Fibroblast of lung (primary cell): ENCODE measurements at regions not wholly inside any gene's neighbourhood (a gene's known extent, or its start where the extent isn't known, plus 50 kb on each side); places are given as distances from the start of the nearest gene placed in this dataset.
"Not testable (repeated sequence)": the region's sequence is repeated elsewhere in the genome, so short reads cannot be mapped to it uniquely, and the experiment has no call there.

Experiments used
- DNase-seq, 2 donors: peaks; one replicate each; pipeline versions ENCODE4 v3.0.0 to v3.0.0-alpha.2; 2010; ENCODE audit warnings: low read depth in 2 of 2
- H2AFZ ChIP-seq: 2 replicates; pipeline ENCODE4 v1.5.1; 2012; ENCODE audit warnings: low read length, control low read depth, inconsistent platforms
- H3K27ac ChIP-seq: 2 replicates; pipeline ENCODE4 v1.5.1; 2011; ENCODE audit warnings: low read length, control low read depth; ENCODE audit not compliant: insufficient read depth
- H3K27me3 ChIP-seq: 2 replicates; pipeline ENCODE4 v1.5.1; 2011; ENCODE audit warnings: mild to moderate bottlenecking, low read length; ENCODE audit not compliant: control insufficient read depth, insufficient read depth
- H3K36me3 ChIP-seq: 2 replicates; pipeline ENCODE4 v1.5.1; 2011; ENCODE audit warnings: low read length; ENCODE audit not compliant: control insufficient read depth, insufficient read depth
- H3K4me1 ChIP-seq: 2 replicates; pipeline ENCODE4 v1.5.1; 2011; ENCODE audit warnings: low read length; ENCODE audit not compliant: control insufficient read depth, insufficient read depth; ENCODE audit errors: extremely low read depth
- H3K4me2 ChIP-seq: 2 replicates; pipeline ENCODE4 v1.5.1; 2011; ENCODE audit warnings: low read length, control low read depth; ENCODE audit not compliant: insufficient read depth; ENCODE audit errors: extremely low read depth
- H3K4me3 ChIP-seq, 4 experiments: fragments of 200-600 bp in 1 of 4; sonication (generic) in 1 of 4; replicated peaks in 1 of 4; 2 replicates each; pipeline ENCODE4 v1.5.1; 2011 to 2016; ENCODE audit warnings: low read length in 4 of 4, low read depth in 3 of 4, mild to moderate bottlenecking in 3 of 4, control low read depth in 2 of 4, inconsistent platforms in 1 of 4, mixed read lengths in 1 of 4; ENCODE audit not compliant: insufficient read depth in 1 of 4; ENCODE audit errors: control extremely low read depth in 1 of 4
- H3K79me2 ChIP-seq: 2 replicates; pipeline ENCODE4 v1.5.1; 2012; ENCODE audit warnings: mild to moderate bottlenecking, low read length, inconsistent platforms; ENCODE audit not compliant: control insufficient read depth, insufficient read depth
- H3K9ac ChIP-seq: 2 replicates; pipeline ENCODE4 v1.5.1; 2011; ENCODE audit warnings: mild to moderate bottlenecking, low read length, control low read depth; ENCODE audit not compliant: insufficient read depth
- H3K9me3 ChIP-seq: 2 replicates; pipeline ENCODE4 v1.5.1; 2012; ENCODE audit warnings: low read depth, low read length; ENCODE audit not compliant: control insufficient read depth, insufficient read depth
- H4K20me1 ChIP-seq: 2 replicates; pipeline ENCODE4 v1.5.1; 2011; ENCODE audit warnings: low read length; ENCODE audit not compliant: control insufficient read depth, insufficient read depth; ENCODE audit errors: extremely low read depth
- CTCF ChIP-seq, 2 donors: IDR thresholded peaks in 1 of 2; conservative IDR thresholded peaks in 1 of 2; 1 replicate in 1 of 2; 2 replicates in 1 of 2; pipeline ENCODE4 v1.5.1; 2011 to 2012; ENCODE audit warnings: low read length in 2 of 2, control low read depth in 1 of 2, inconsistent platforms in 1 of 2, low read depth in 1 of 2, mild to moderate bottlenecking in 1 of 2
- EZH2 ChIP-seq: IDR thresholded peaks from 2 replicates; pipeline ENCODE4 v1.5.1; 2012; ENCODE audit warnings: low read length, control low read depth, mild to moderate bottlenecking; ENCODE audit errors: missing control alignments

GRCh38 chr9:65430221-65430620, 145.2 kb upstream of the FOXD4L5 start:
- no peak overlapping the region for H3K27ac ChIP-seq
- TF ChIP-seq CTCF (conservative IDR thresholded peaks at IDR 0.05 in 1 of 2, IDR thresholded peaks at IDR 0.05 in 1 of 2; ENCODE audit: low read depth in 1 of 2, low read length in 2 of 2) (no peak), EZH2 (no peak)
- H3K9ac ChIP-seq, result no peak overlapping the region
- H3K36me3 ChIP-seq, result no peaks in the 10 kb centered on the region
- no peaks in the 10 kb centered on the region for H3K27me3 ChIP-seq
- H3K9me3 ChIP-seq, result peaks cover 3% of the 10 kb centered on the region
- H2AFZ ChIP-seq, result no peak overlapping the region
- no peaks in the 10 kb centered on the region for H4K20me1 ChIP-seq
- H3K79me2 ChIP-seq, result no peaks in the 10 kb centered on the region
- no peak overlapping the region for H3K4me3 ChIP-seq
- no peak for DNase-seq
- H3K4me1 ChIP-seq, result no peaks in the 10 kb centered on the region
- H3K4me2 ChIP-seq, result no peak overlapping the region

- not testable (repeated sequence) for H3K36me3 ChIP-seq, H2AFZ ChIP-seq, H3K4me3 ChIP-seq, H3K9ac ChIP-seq, DNase-seq, H4K20me1 ChIP-seq, H3K27me3 ChIP-seq, H3K9me3 ChIP-seq, H3K4me2 ChIP-seq, H3K79me2 ChIP-seq, H3K27ac ChIP-seq, H3K4me1 ChIP-seq
These were observed 142.4 kb upstream of the FOXD4L5 start for GRCh38 chr9:65427361-65427760.

- not testable (repeated sequence) for H3K4me1 ChIP-seq, DNase-seq, H3K4me3 ChIP-seq, H3K27me3 ChIP-seq, H4K20me1 ChIP-seq, H3K27ac ChIP-seq, H3K9ac ChIP-seq, H3K36me3 ChIP-seq, H3K79me2 ChIP-seq, H3K9me3 ChIP-seq, H2AFZ ChIP-seq, H3K4me2 ChIP-seq
These were observed 141.8 kb upstream of the FOXD4L5 start for GRCh38 chr9:65426813-65427212.

GRCh38 chr9:65426231-65426630, 141.2 kb upstream of the FOXD4L5 start:
- no peaks in the 10 kb centered on the region for H3K4me1 ChIP-seq
- no peak overlapping the region for H2AFZ ChIP-seq
- H3K9ac ChIP-seq, result no peak overlapping the region
- no peak overlapping the region for H3K27ac ChIP-seq
- TF ChIP-seq EZH2, result no peak
- TF ChIP-seq CTCF (conservative IDR thresholded peaks at IDR 0.05 in 1 of 2, IDR thresholded peaks at IDR 0.05 in 1 of 2; ENCODE audit: low read depth in 1 of 2, low read length in 2 of 2), result no peak
- no peak overlapping the region for H3K4me3 ChIP-seq
- H3K9me3 ChIP-seq, result no peaks in the 10 kb centered on the region
- H4K20me1 ChIP-seq, result no peaks in the 10 kb centered on the region
- DNase-seq, result no peak
- no peaks in the 10 kb centered on the region for H3K79me2 ChIP-seq
- no peak overlapping the region for H3K4me2 ChIP-seq
- no peaks in the 10 kb centered on the region for H3K36me3 ChIP-seq
- no peaks in the 10 kb centered on the region for H3K27me3 ChIP-seq

GRCh38 chr9:65425183-65425582, 140.2 kb upstream of the FOXD4L5 start:
- not testable (repeated sequence) for H4K20me1 ChIP-seq, H3K79me2 ChIP-seq, H3K4me3 ChIP-seq, H3K4me1 ChIP-seq, H3K4me2 ChIP-seq, H3K27me3 ChIP-seq, H3K9ac ChIP-seq, H3K9me3 ChIP-seq, H2AFZ ChIP-seq, H3K27ac ChIP-seq, H3K36me3 ChIP-seq, DNase-seq
